Activated naive CD4-positive, alpha-beta T cell treated with anti-CD3 and anti-CD28 coated beads, Interleukin-2, amount 50 U/mL, for 72 hours (primary cell): ENCODE measurements at regions not wholly inside any gene's neighbourhood (a gene's known extent, or its start where the extent isn't known, plus 50 kb on each side); places are given as distances from the start of the nearest gene placed in this dataset.

ENCODE experiments used
- ATAC-seq, 2 donors: fragments of 150-1000 bp; cut with Tn5 transposase; 2 replicates each; pipeline ENCODE4 v1.10.0; 2021; ENCODE audit warnings: mild to moderate bottlenecking in 2 of 2, moderate library complexity in 2 of 2
- DNase-seq, 2 donors: peaks; one replicate each; pipeline ENCODE4 v3.0.0; 2021 to 2022; ENCODE audit warnings: low spot score in 2 of 2
- H3K27ac Mint-ChIP-seq, 2 donors: one replicate each; pipeline ENCODE4 v1.8.0; 2022; ENCODE audit warnings: mild to moderate bottlenecking in 2 of 2, mixed read lengths in 2 of 2
- H3K36me3 Mint-ChIP-seq, 2 donors: one replicate each; pipeline ENCODE4 v1.8.0; 2022; ENCODE audit warnings: mixed read lengths in 2 of 2
- H3K9me3 Mint-ChIP-seq, 2 donors: one replicate each; pipeline ENCODE4 v1.8.0; 2022; ENCODE audit warnings: mixed read lengths in 2 of 2

GRCh38 chr5:159463590-159464321, 133.5 kb upstream of the IL12B start:
- H3K36me3 Mint-ChIP-seq = no peaks in the 10 kb centered on the region
- no peak for DNase-seq
- H3K9me3 Mint-ChIP-seq = no peaks in the 10 kb centered on the region
- H3K27ac Mint-ChIP-seq = no peak overlapping the region
- ATAC-seq = no peak

GRCh38 chr5:159465604-159466003, 135.3 kb upstream of the IL12B start:
- ATAC-seq (no peak), DNase-seq (no peak)
- H3K36me3 Mint-ChIP-seq = no peaks in the 10 kb centered on the region
- no peaks in the 10 kb centered on the region for H3K9me3 Mint-ChIP-seq
- H3K27ac Mint-ChIP-seq = no peak overlapping the region

- ATAC-seq (no peak), DNase-seq (no peak)
- H3K27ac Mint-ChIP-seq = no peak overlapping the region
- H3K9me3 Mint-ChIP-seq = no peaks in the 10 kb centered on the region
- H3K36me3 Mint-ChIP-seq = peaks cover 0 to 6% of the 10 kb centered on the region in 2 donors
Observed at GRCh38 chr5:159467666-159468065, 137.4 kb upstream of the IL12B start.

- H3K36me3 Mint-ChIP-seq = peaks cover 7% of the 10 kb centered on the region in 2 donors
- peak in 1 of 2 donors; percentile 38 for ATAC-seq
- DNase-seq = no peak
- H3K27ac Mint-ChIP-seq = no peak overlapping the region
- H3K9me3 Mint-ChIP-seq = peaks cover 6% of the 10 kb centered on the region in 2 donors
Observed at GRCh38 chr5:159469496-159470372, 139.4 kb upstream of the IL12B start.

- Mint-ChIP-seq H3K9me3 (peaks cover 18 to 22% of the 10 kb centered on the region in 2 donors), H3K36me3 (peaks cover 23 to 24% of the 10 kb centered on the region in 2 donors), H3K27ac (no peak overlapping the region)
- ATAC-seq (no peak), DNase-seq (no peak)
Observed at GRCh38 chr5:159471904-159472303, 141.6 kb upstream of the IL12B start.

GRCh38 chr5:159475026-159475425, 144.7 kb upstream of the IL12B start:
- Mint-ChIP-seq H3K36me3 (peaks cover 24 to 29% of the 10 kb centered on the region in 2 donors), H3K27ac (no peak overlapping the region), H3K9me3 (peaks cover 18 to 26% of the 10 kb centered on the region in 2 donors)
- DNase-seq = no peak
- no peak for ATAC-seq

GRCh38 chr5:159478950-159479349, 148.7 kb upstream of the IL12B start:
- ATAC-seq = no peak
- DNase-seq = no peak
- Mint-ChIP-seq H3K9me3 (peaks cover 18 to 26% of the 10 kb centered on the region in 2 donors), H3K36me3 (peaks cover 18 to 29% of the 10 kb centered on the region in 2 donors), H3K27ac (no peak overlapping the region)

GRCh38 chr5:159480849-159481248, 150.6 kb upstream of the IL12B start:
- ATAC-seq (no peak), DNase-seq (no peak)
- H3K27ac Mint-ChIP-seq = no peak overlapping the region
- peaks cover 7 to 12% of the 10 kb centered on the region in 2 donors for H3K9me3 Mint-ChIP-seq
- H3K36me3 Mint-ChIP-seq = peaks cover 8 to 11% of the 10 kb centered on the region in 2 donors

- ATAC-seq = no peak
- peaks cover 0 to 5% of the 10 kb centered on the region in 2 donors for H3K9me3 Mint-ChIP-seq
- H3K27ac Mint-ChIP-seq = no peak overlapping the region
- peaks cover 0 to 7% of the 10 kb centered on the region in 2 donors for H3K36me3 Mint-ChIP-seq
- DNase-seq = no peak
Observed at GRCh38 chr5:159481751-159482150, 151.5 kb upstream of the IL12B start.

GRCh38 chr5:159486836-159487235, 156.5 kb upstream of the IL12B start:
- no peak overlapping the region for H3K27ac Mint-ChIP-seq
- H3K9me3 Mint-ChIP-seq = no peaks in the 10 kb centered on the region
- H3K36me3 Mint-ChIP-seq = no peaks in the 10 kb centered on the region
- no peak for ATAC-seq
- DNase-seq = no peak

GRCh38 chr5:159488516-159488915, 158.2 kb upstream of the IL12B start:
- ATAC-seq (no peak), DNase-seq (no peak)
- no peaks in the 10 kb centered on the region for H3K9me3 Mint-ChIP-seq
- no peaks in the 10 kb centered on the region for H3K36me3 Mint-ChIP-seq
- no peak overlapping the region for H3K27ac Mint-ChIP-seq

GRCh38 chr5:159489779-159490178, 159.5 kb upstream of the IL12B start:
- Mint-ChIP-seq H3K27ac (no peak overlapping the region), H3K36me3 (no peaks in the 10 kb centered on the region), H3K9me3 (no peaks in the 10 kb centered on the region)
- DNase-seq (no peak), ATAC-seq (no peak)

GRCh38 chr5:159490507-159490906, 160.2 kb upstream of the IL12B start:
- no peak for ATAC-seq
- Mint-ChIP-seq H3K36me3 (no peaks in the 10 kb centered on the region), H3K9me3 (no peaks in the 10 kb centered on the region), H3K27ac (no peak overlapping the region)
- DNase-seq = no peak

GRCh38 chr5:159493696-159494095, 163.4 kb upstream of the IL12B start:
- H3K9me3 Mint-ChIP-seq = no peaks in the 10 kb centered on the region
- no peak overlapping the region for H3K27ac Mint-ChIP-seq
- H3K36me3 Mint-ChIP-seq = no peaks in the 10 kb centered on the region
- ATAC-seq = no peak
- DNase-seq = no peak

- H3K36me3 Mint-ChIP-seq = no peaks in the 10 kb centered on the region
- H3K27ac Mint-ChIP-seq = no peak overlapping the region
- no peaks in the 10 kb centered on the region for H3K9me3 Mint-ChIP-seq
- ATAC-seq = no peak
- no peak for DNase-seq
Observed at GRCh38 chr5:159496773-159497172, 166.5 kb upstream of the IL12B start.

- no peak for ATAC-seq
- Mint-ChIP-seq H3K36me3 (no peaks in the 10 kb centered on the region), H3K9me3 (no peaks in the 10 kb centered on the region), H3K27ac (no peak overlapping the region)
- no peak for DNase-seq
Observed at GRCh38 chr5:159497221-159497620, 166.9 kb upstream of the IL12B start.

GRCh38 chr5:159498630-159499029, 168.3 kb upstream of the IL12B start:
- Mint-ChIP-seq H3K27ac (no peak overlapping the region), H3K36me3 (no peaks in the 10 kb centered on the region), H3K9me3 (no peaks in the 10 kb centered on the region)
- no peak for DNase-seq
- no peak for ATAC-seq
